Hepatocyte (in vitro differentiated cells): ENCODE measurements at regions not wholly inside any gene's neighbourhood (a gene's known extent, or its start where the extent isn't known, plus 50 kb on each side); places are given as distances from the start of the nearest gene placed in this dataset.
A peak's percentile ranks its signal among the peaks of the same experiment; 100 is the strongest.

Source experiments
- DNase-seq: peaks from one replicate; pipeline ENCODE4 v3.0.0-alpha.2; 2016; ENCODE audit warnings: low spot score
- H2AFZ ChIP-seq: fragments of 200-600 bp; sonication (generic); 2 replicates; pipeline ENCODE4 v1.6.0; 2016; ENCODE audit warnings: antibody characterized with exemption, mild to moderate bottlenecking
- H3K27ac ChIP-seq: fragments of 200-600 bp; sonication (generic); 2 replicates; pipeline ENCODE4 v1.5.1; 2016; ENCODE audit warnings: mild to moderate bottlenecking
- H3K27me3 ChIP-seq: fragments of 200-600 bp; sonication (generic); 2 replicates; pipeline ENCODE4 v1.6.1; 2016
- H3K36me3 ChIP-seq: fragments of 200-600 bp; sonication (generic); replicated peaks from 2 replicates; pipeline ENCODE4 v1.5.1; 2016; ENCODE audit warnings: low read depth; ENCODE audit not compliant: insufficient read depth
- H3K4me1 ChIP-seq: fragments of 200-600 bp; sonication (generic); 2 replicates; pipeline ENCODE4 v1.5.1; 2016; ENCODE audit warnings: mild to moderate bottlenecking, moderate library complexity; ENCODE audit not compliant: insufficient read depth
- H3K4me2 ChIP-seq: fragments of 200-600 bp; sonication (generic); 2 replicates; pipeline ENCODE4 v1.6.0; 2016
- H3K4me3 ChIP-seq: fragments of 200-600 bp; sonication (generic); 2 replicates; pipeline ENCODE4 v1.5.1; 2016; ENCODE audit warnings: mild to moderate bottlenecking
- H3K79me2 ChIP-seq: fragments of 200-600 bp; sonication (generic); 2 replicates; pipeline ENCODE4 v1.6.0; 2017; ENCODE audit warnings: mild to moderate bottlenecking
- H3K9me2 ChIP-seq: fragments of 200-600 bp; sonication (generic); replicated peaks from 2 replicates; pipeline ENCODE4 v1.6.0; 2017; ENCODE audit warnings: mild to moderate bottlenecking; ENCODE audit not compliant: insufficient read depth
- H3K9me3 ChIP-seq: fragments of 200-600 bp; sonication (generic); 2 replicates; pipeline ENCODE4 v1.5.1; 2016; ENCODE audit warnings: low read depth, mild to moderate bottlenecking
- H4K20me1 ChIP-seq: fragments of 200-600 bp; sonication (generic); 2 replicates; pipeline ENCODE4 v1.6.0; 2016; ENCODE audit warnings: mild to moderate bottlenecking; ENCODE audit not compliant: insufficient read depth, poor library complexity, severe bottlenecking
- EZH2 ChIP-seq: fragments of 200-600 bp; sonication (generic); IDR thresholded peaks from 2 replicates; pipeline ENCODE4 v1.6.1; 2016; ENCODE audit warnings: antibody characterized with exemption, mild to moderate bottlenecking, borderline replicate concordance
- EZH2phosphoT487 ChIP-seq: fragments of 200-600 bp; sonication (generic); IDR thresholded peaks from one replicate; pipeline ENCODE4 v1.6.1; 2018; ENCODE audit warnings: antibody characterized with exemption, mild to moderate bottlenecking, low read depth, moderate library complexity; ENCODE audit not compliant: unreplicated experiment, severe bottlenecking
- WGBS: methylation state at CpG from one replicate; pipeline ENCODE4 v1.1.6; 2016; ENCODE audit warnings: low lambda C conversion rate; ENCODE audit errors: missing lambda C conversion rate; 5-methylcytosine and 5-hydroxymethylcytosine counted together
- TF ChIP-seq, protein P1 (sequence below): fragments of 200-600 bp; sonication (generic); IDR thresholded peaks from 2 replicates; pipeline ENCODE4 v1.5.1; 2016; ENCODE audit warnings: antibody characterized with exemption, mild to moderate bottlenecking; ENCODE audit not compliant: poor library complexity

GRCh38 chr18:24878289-24878688 is 417.9 kb downstream of the HRH4 start:
- Histone ChIP-seq H3K27me3 (peaks cover 7% of the 10 kb centered on the region), H4K20me1 (no peaks in the 10 kb centered on the region), H3K4me2 (no peak overlapping the region), H3K4me3 (no peak overlapping the region), H3K9me3 (no peaks in the 10 kb centered on the region), H2AFZ (no peak overlapping the region), H3K9me2 (no peaks in the 10 kb centered on the region), H3K36me3 (no peaks in the 10 kb centered on the region), H3K27ac (no peak overlapping the region), H3K79me2 (no peaks in the 10 kb centered on the region), H3K4me1 (no peaks in the 10 kb centered on the region)
- 25% methylated on average over 4 of the region's 4 CpGs for WGBS
- DNase-seq = peak; percentile 60
- TF ChIP-seq, protein P1, sequence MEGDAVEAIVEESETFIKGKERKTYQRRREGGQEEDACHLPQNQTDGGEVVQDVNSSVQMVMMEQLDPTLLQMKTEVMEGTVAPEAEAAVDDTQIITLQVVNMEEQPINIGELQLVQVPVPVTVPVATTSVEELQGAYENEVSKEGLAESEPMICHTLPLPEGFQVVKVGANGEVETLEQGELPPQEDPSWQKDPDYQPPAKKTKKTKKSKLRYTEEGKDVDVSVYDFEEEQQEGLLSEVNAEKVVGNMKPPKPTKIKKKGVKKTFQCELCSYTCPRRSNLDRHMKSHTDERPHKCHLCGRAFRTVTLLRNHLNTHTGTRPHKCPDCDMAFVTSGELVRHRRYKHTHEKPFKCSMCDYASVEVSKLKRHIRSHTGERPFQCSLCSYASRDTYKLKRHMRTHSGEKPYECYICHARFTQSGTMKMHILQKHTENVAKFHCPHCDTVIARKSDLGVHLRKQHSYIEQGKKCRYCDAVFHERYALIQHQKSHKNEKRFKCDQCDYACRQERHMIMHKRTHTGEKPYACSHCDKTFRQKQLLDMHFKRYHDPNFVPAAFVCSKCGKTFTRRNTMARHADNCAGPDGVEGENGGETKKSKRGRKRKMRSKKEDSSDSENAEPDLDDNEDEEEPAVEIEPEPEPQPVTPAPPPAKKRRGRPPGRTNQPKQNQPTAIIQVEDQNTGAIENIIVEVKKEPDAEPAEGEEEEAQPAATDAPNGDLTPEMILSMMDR = peak; percentile 70
- no peak for TF ChIP-seq EZH2phosphoT487

- no peaks in the 10 kb centered on the region for H3K9me2 ChIP-seq
- H3K9me3 ChIP-seq = no peaks in the 10 kb centered on the region
- peaks cover 3% of the 10 kb centered on the region for H3K27me3 ChIP-seq
- H3K36me3 ChIP-seq = no peaks in the 10 kb centered on the region
- no peaks in the 10 kb centered on the region for H3K4me1 ChIP-seq
- TF ChIP-seq EZH2phosphoT487 = no peak
- TF ChIP-seq EZH2 = no peak
- no peak overlapping the region for H3K4me3 ChIP-seq
- no peaks in the 10 kb centered on the region for H4K20me1 ChIP-seq
- H3K79me2 ChIP-seq = no peaks in the 10 kb centered on the region
- no peak overlapping the region for H2AFZ ChIP-seq
- 54% methylated on average over 2 of the region's 2 CpGs for WGBS
- no peak overlapping the region for H3K27ac ChIP-seq
- no peak overlapping the region for H3K4me2 ChIP-seq
- DNase-seq = no peak
Measured at GRCh38 chr18:24885276-24885675, 424.8 kb downstream of the HRH4 start.

- Histone ChIP-seq H2AFZ (no peak overlapping the region), H3K27me3 (no peaks in the 10 kb centered on the region), H3K4me2 (no peak overlapping the region), H3K9me2 (no peaks in the 10 kb centered on the region), H3K4me1 (no peaks in the 10 kb centered on the region), H3K36me3 (no peaks in the 10 kb centered on the region), H3K79me2 (no peaks in the 10 kb centered on the region), H4K20me1 (no peaks in the 10 kb centered on the region), H3K4me3 (no peak overlapping the region), H3K9me3 (no peaks in the 10 kb centered on the region), H3K27ac (no peak overlapping the region)
- 14% methylated on average over 2 of the region's 2 CpGs for WGBS
- TF ChIP-seq, protein P1 = no peak
- TF ChIP-seq EZH2phosphoT487 (no peak), EZH2 (no peak)
- no peak for DNase-seq
Measured at GRCh38 chr18:24894880-24895279, 434.4 kb downstream of the HRH4 start.

- no peaks in the 10 kb centered on the region for H4K20me1 ChIP-seq
- no peaks in the 10 kb centered on the region for H3K27me3 ChIP-seq
- H3K9me2 ChIP-seq = no peaks in the 10 kb centered on the region
- H3K4me2 ChIP-seq = no peak overlapping the region
- H3K4me3 ChIP-seq = no peak overlapping the region
- no peak overlapping the region for H3K27ac ChIP-seq
- no peak for DNase-seq
- no peaks in the 10 kb centered on the region for H3K79me2 ChIP-seq
- H2AFZ ChIP-seq = no peak overlapping the region
- TF ChIP-seq EZH2 = no peak
- H3K4me1 ChIP-seq = no peaks in the 10 kb centered on the region
- H3K36me3 ChIP-seq = no peaks in the 10 kb centered on the region
- no peaks in the 10 kb centered on the region for H3K9me3 ChIP-seq
- 100% methylated on average over 1 of the region's 1 CpG for WGBS
Measured at GRCh38 chr18:24897461-24897860, 437.0 kb downstream of the HRH4 start.

GRCh38 chr18:24910221-24910620 is 441.7 kb downstream of the ZNF521 start:
- Histone ChIP-seq H3K36me3 (no peaks in the 10 kb centered on the region), H4K20me1 (no peaks in the 10 kb centered on the region), H3K4me2 (no peak overlapping the region), H3K27me3 (no peaks in the 10 kb centered on the region), H3K79me2 (no peaks in the 10 kb centered on the region), H3K9me3 (no peaks in the 10 kb centered on the region), H2AFZ (no peak overlapping the region), H3K9me2 (no peaks in the 10 kb centered on the region), H3K27ac (no peak overlapping the region), H3K4me1 (no peaks in the 10 kb centered on the region), H3K4me3 (no peak overlapping the region)
- no peak for DNase-seq
- TF ChIP-seq EZH2phosphoT487 = no peak
- TF ChIP-seq EZH2 = no peak
- TF ChIP-seq, protein P1 = no peak
